B cell (primary cell): ENCODE measurements at regions not wholly inside any gene's neighbourhood (a gene's known extent, or its start where the extent isn't known, plus 50 kb on each side); places are given as distances from the start of the nearest gene placed in this dataset.

ENCODE experiments used
- ATAC-seq: fragments of 200-7000 bp; cut with Tn5 transposase; one replicate; pipeline ENCODE4 v1.10.0; 2021; ENCODE audit warnings: low read depth, mild to moderate bottlenecking, moderate number of reproducible peaks, moderate library complexity
- CTCF ChIA-PET: fragments of 350-600 bp; sonication (Branson Sonifier 250); formaldehyde crosslinking; loops from one replicate; lab custom pipeline; 2021; ENCODE audit warnings: antibody characterized with exemption, inconsistent platforms; lab: Charles Lee
- POLR2A ChIA-PET: fragments of 350-600 bp; sonication (Branson Sonifier 250); formaldehyde crosslinking; loops from one replicate; lab custom pipeline; 2021; ENCODE audit warnings: antibody characterized with exemption; lab: Charles Lee
- DNase-seq: peaks from one replicate; pipeline ENCODE4 v3.0.0; 2013
- H2AFZ ChIP-seq: 2 replicates; pipeline ENCODE4 v1.6.1; 2012; ENCODE audit warnings: mild to moderate bottlenecking, low read depth, low read length; ENCODE audit not compliant: insufficient read depth, poor library complexity, severe bottlenecking
- H3K27ac ChIP-seq, 2 donors: 1 replicate in 1 of 2; 2 replicates in 1 of 2; pipeline ENCODE4 v1.5.1; 2012 to 2013; ENCODE audit warnings: low read length in 2 of 2, mild to moderate bottlenecking in 2 of 2, moderate library complexity in 1 of 2
- H3K27me3 ChIP-seq, 4 experiments: fragments of 200-600 bp in 1 of 4; sonication (generic) in 1 of 4; replicated peaks in 1 of 4; 1 replicate in 2 of 4; 2 replicates in 2 of 4; pipeline versions ENCODE4 v1.6.1 to v1.7.0; 2013 to 2016; ENCODE audit warnings: low read length in 3 of 4, mild to moderate bottlenecking in 2 of 4, mixed read lengths in 1 of 4, moderate library complexity in 1 of 4; ENCODE audit not compliant: insufficient read depth in 4 of 4, control insufficient read depth in 3 of 4; ENCODE audit errors: control extremely low read depth in 1 of 4
- H3K36me3 ChIP-seq, 2 experiments: replicated peaks in 1 of 2; 1 replicate in 1 of 2; 2 replicates in 1 of 2; pipeline versions ENCODE4 v1.6.1 to v1.7.1; 2013; ENCODE audit warnings: low read length in 1 of 2; ENCODE audit not compliant: insufficient read depth in 2 of 2, control insufficient read depth in 1 of 2; ENCODE audit errors: control extremely low read depth in 1 of 2, extremely low read depth in 1 of 2
- H3K4me1 ChIP-seq, 2 donors: fragments of 200-600 bp in 1 of 2; sonication (generic) in 1 of 2; 1 replicate in 1 of 2; 2 replicates in 1 of 2; pipeline versions ENCODE4 v1.5.1 to v1.6.1; 2013 to 2017; ENCODE audit warnings: low read length in 2 of 2; ENCODE audit not compliant: control insufficient read depth in 2 of 2, insufficient read depth in 2 of 2
- H3K4me2 ChIP-seq: replicated peaks from 2 replicates; pipeline ENCODE3; 2012; ENCODE audit warnings: mild to moderate bottlenecking, low read depth, low read length; ENCODE audit not compliant: poor library complexity, severe bottlenecking
- H3K4me3 ChIP-seq, 5 experiments: fragments of 200-600 bp in 1 of 5; sonication (generic) in 1 of 5; 1 replicate in 3 of 5; 2 replicates in 2 of 5; pipeline versions ENCODE4 v1.5.1 to v1.7.0; 2011 to 2016; ENCODE audit warnings: low read length in 4 of 5, mild to moderate bottlenecking in 4 of 5, low read depth in 2 of 5, control low read depth in 1 of 5, moderate library complexity in 1 of 5; ENCODE audit not compliant: insufficient read depth in 1 of 5; ENCODE audit errors: control extremely low read depth in 1 of 5, extremely low read depth in 1 of 5
- H3K79me2 ChIP-seq: fragments of 200-600 bp; sonication (generic); one replicate; pipeline ENCODE4 v1.6.0; 2016; ENCODE audit warnings: low read length; ENCODE audit not compliant: control insufficient read depth, insufficient read depth
- H3K9ac ChIP-seq: fragments of 200-600 bp; sonication (generic); 2 replicates; pipeline ENCODE4 v1.6.1; 2017; ENCODE audit warnings: mild to moderate bottlenecking, low read length, moderate library complexity
- H3K9me3 ChIP-seq, 3 donors: one replicate each; pipeline versions ENCODE4 v1.6.1 to v1.7.1; 2013; ENCODE audit warnings: low read length in 2 of 3; ENCODE audit not compliant: control insufficient read depth in 2 of 3, insufficient read depth in 1 of 3; ENCODE audit errors: control extremely low read depth in 1 of 3
- H4K20me1 ChIP-seq: 2 replicates; pipeline ENCODE4 v1.6.0; 2012; ENCODE audit warnings: mild to moderate bottlenecking, low read length; ENCODE audit not compliant: insufficient read depth, control insufficient read depth, poor library complexity, severe bottlenecking
- H3K27ac Mint-ChIP-seq: one replicate; pipeline ENCODE4 v1.8.0; 2021; ENCODE audit warnings: mixed read lengths
- H3K27me3 Mint-ChIP-seq: one replicate; pipeline ENCODE4 v1.8.0; 2021; ENCODE audit warnings: mixed read lengths
- H3K4me1 Mint-ChIP-seq: one replicate; pipeline ENCODE4 v1.8.0; 2021; ENCODE audit warnings: mixed read lengths
- H3K4me3 Mint-ChIP-seq: one replicate; pipeline ENCODE4 v1.8.0; 2021; ENCODE audit warnings: mixed read lengths
- H3K9me3 Mint-ChIP-seq: one replicate; pipeline ENCODE4 v1.8.0; 2022; ENCODE audit warnings: mixed read lengths; ENCODE audit not compliant: insufficient read depth
- EZH2 ChIP-seq: IDR thresholded peaks from 2 replicates; pipeline ENCODE4 v1.6.1; 2012; ENCODE audit warnings: borderline replicate concordance, low read depth, mild to moderate bottlenecking, moderate library complexity, low read length; ENCODE audit not compliant: insufficient read depth, poor library complexity, severe bottlenecking
- WGBS: methylation state at CpG from one replicate; pipeline ENCODE4 v1.1.5; 2013; ENCODE audit warnings: missing lambda C conversion rate; ENCODE audit not compliant: insufficient coverage; 5-methylcytosine and 5-hydroxymethylcytosine counted together
- intact Hi-C: fragments of 100-400 bp; cut with micrococcal nuclease; formaldehyde crosslinking; loops from one replicate; pipeline ENCODE4 v1.10.0; 2022
- TF ChIP-seq, protein P1 (sequence below): fragments of 200-600 bp; IDR thresholded peaks from one replicate; pipeline ENCODE4 v1.8.0; 2022; ENCODE audit warnings: antibody characterized with exemption, mild to moderate bottlenecking

DNA sequence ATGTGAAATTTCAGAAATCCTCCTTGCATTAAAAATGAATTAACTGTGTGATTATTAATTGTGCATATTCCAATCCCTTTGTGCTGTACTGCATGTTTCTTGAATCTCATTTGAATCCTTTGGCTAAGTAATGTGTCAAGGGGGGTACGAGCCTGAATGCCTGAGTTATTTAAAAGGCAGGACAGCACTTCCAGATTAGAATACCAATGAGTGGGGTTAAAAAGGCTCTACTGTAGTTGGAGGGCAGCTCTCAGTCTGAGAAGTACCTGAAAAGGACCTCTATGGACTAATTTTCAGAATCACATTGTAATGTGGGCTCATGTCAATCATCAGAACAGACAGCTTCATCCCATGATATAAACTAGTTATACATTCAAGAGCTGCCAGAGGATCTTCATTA is 423.0 kb downstream of the GRB14 start:
- Mint-ChIP-seq H3K9me3 (no peaks in the 10 kb centered on the region), H3K27me3 (no peaks in the 10 kb centered on the region), H3K27ac (no peak overlapping the region), H3K4me3 (no peak overlapping the region), H3K4me1 (no peaks in the 10 kb centered on the region)
- no peak overlapping the region for H3K27ac ChIP-seq
- ATAC-seq (no peak), DNase-seq (no peak)
- H3K79me2 ChIP-seq: no peaks in the 10 kb centered on the region
- no peaks in the 10 kb centered on the region for H4K20me1 ChIP-seq
- H3K4me3 ChIP-seq: no peak overlapping the region
- 75% methylated on average over 1 of the region's 1 CpG for WGBS
- no peak overlapping the region for H3K4me2 ChIP-seq
- ChIA-PET CTCF (no interaction called here), POLR2A (no interaction called here)
- no peaks in the 10 kb centered on the region for H3K4me1 ChIP-seq
- TF ChIP-seq EZH2: no peak
- TF ChIP-seq, protein P1, sequence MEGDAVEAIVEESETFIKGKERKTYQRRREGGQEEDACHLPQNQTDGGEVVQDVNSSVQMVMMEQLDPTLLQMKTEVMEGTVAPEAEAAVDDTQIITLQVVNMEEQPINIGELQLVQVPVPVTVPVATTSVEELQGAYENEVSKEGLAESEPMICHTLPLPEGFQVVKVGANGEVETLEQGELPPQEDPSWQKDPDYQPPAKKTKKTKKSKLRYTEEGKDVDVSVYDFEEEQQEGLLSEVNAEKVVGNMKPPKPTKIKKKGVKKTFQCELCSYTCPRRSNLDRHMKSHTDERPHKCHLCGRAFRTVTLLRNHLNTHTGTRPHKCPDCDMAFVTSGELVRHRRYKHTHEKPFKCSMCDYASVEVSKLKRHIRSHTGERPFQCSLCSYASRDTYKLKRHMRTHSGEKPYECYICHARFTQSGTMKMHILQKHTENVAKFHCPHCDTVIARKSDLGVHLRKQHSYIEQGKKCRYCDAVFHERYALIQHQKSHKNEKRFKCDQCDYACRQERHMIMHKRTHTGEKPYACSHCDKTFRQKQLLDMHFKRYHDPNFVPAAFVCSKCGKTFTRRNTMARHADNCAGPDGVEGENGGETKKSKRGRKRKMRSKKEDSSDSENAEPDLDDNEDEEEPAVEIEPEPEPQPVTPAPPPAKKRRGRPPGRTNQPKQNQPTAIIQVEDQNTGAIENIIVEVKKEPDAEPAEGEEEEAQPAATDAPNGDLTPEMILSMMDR: no peak
- H3K36me3 ChIP-seq: no peaks in the 10 kb centered on the region
- no peak overlapping the region for H2AFZ ChIP-seq
- H3K9me3 ChIP-seq: no peaks in the 10 kb centered on the region
- H3K27me3 ChIP-seq: no peaks in the 10 kb centered on the region
- no peak overlapping the region for H3K9ac ChIP-seq
- intact Hi-C loops: no loop called here

DNA sequence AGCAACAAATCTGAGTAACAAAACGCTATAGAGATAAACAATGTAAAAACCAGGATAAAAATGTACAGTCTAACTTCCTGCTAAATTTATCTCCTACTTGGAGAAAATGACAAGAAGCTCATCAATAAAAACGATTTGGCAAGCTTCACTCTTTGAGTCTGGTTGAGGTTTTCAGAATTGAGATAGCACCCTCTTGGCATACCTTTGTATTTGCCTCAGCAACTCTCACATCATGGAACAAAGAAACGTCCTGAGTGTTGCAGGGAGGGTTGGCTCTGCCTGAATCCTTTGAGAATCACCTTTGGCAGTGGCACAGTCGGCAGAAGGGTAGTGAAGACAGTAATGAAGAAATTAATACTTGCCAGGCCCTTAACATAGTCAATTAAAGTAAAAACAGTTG is 430.6 kb downstream of the GRB14 start:
- Histone ChIP-seq H3K4me3 (no peak overlapping the region), H2AFZ (no peak overlapping the region), H3K79me2 (no peaks in the 10 kb centered on the region), H3K27ac (no peak overlapping the region), H3K9ac (no peak overlapping the region), H3K36me3 (no peaks in the 10 kb centered on the region), H3K4me1 (no peaks in the 10 kb centered on the region), H4K20me1 (no peaks in the 10 kb centered on the region), H3K27me3 (no peaks in the 10 kb centered on the region), H3K9me3 (no peaks in the 10 kb centered on the region), H3K4me2 (no peak overlapping the region)
- no CpG with 5 or more reads among the region's 4 CpGs for WGBS
- Mint-ChIP-seq H3K9me3 (peaks cover 2% of the 10 kb centered on the region), H3K27ac (no peak overlapping the region), H3K4me3 (no peak overlapping the region), H3K4me1 (no peaks in the 10 kb centered on the region), H3K27me3 (no peaks in the 10 kb centered on the region)
- no peak for TF ChIP-seq EZH2
- TF ChIP-seq, protein P1: no peak
- DNase-seq (no peak), ATAC-seq (no peak)
- intact Hi-C loops: no loop called here
- CTCF ChIA-PET: no interaction called here
- POLR2A ChIA-PET: no interaction called here
